Esophagus squamous epithelium (tissue), 5 donors: ENCODE measurements at regions not wholly inside any gene's neighbourhood (a gene's known extent, or its start where the extent isn't known, plus 50 kb on each side); places are given as distances from the start of the nearest gene placed in this dataset.

ENCODE experiments used
- DNase-seq: peaks from one replicate; lab custom pipeline; 2025; lab: John Stamatoyannopoulos, UW
- H3K27ac ChIP-seq, 4 donors: fragments of 200-600 bp; sonication (generic); one replicate each; pipeline ENCODE4 v1.5.1; 2016 to 2019; ENCODE audit warnings: mild to moderate bottlenecking in 1 of 4
- H3K27me3 ChIP-seq, 4 donors: fragments of 200-600 bp; sonication (generic); 1 replicate in 3 of 4; 2 replicates in 1 of 4; pipeline versions ENCODE4 v1.5.1 to v1.6.0; 2017 to 2021; ENCODE audit warnings: antibody characterized with exemption in 1 of 4
- H3K36me3 ChIP-seq, 3 donors: fragments of 200-600 bp; sonication (generic); one replicate each; pipeline ENCODE4 v1.5.1; 2016 to 2019
- H3K4me1 ChIP-seq, 3 donors: fragments of 200-600 bp; sonication (generic); one replicate each; pipeline ENCODE4 v1.5.1; 2017 to 2019
- H3K4me3 ChIP-seq, 4 donors: fragments of 200-600 bp; sonication (generic); 1 replicate in 3 of 4; 2 replicates in 1 of 4; pipeline ENCODE4 v1.5.1; 2016 to 2019; ENCODE audit warnings: mild to moderate bottlenecking in 2 of 4, moderate library complexity in 1 of 4
- H3K9me3 ChIP-seq, 3 donors: fragments of 200-600 bp; sonication (generic); one replicate each; pipeline ENCODE4 v1.5.1; 2016 to 2019
- POLR2A ChIP-seq, 4 donors: fragments of 450-650 bp; IDR thresholded peaks; one replicate each; pipeline ENCODE4 v1.6.1; 2017; ENCODE audit warnings: antibody characterized with exemption in 4 of 4, mild to moderate bottlenecking in 4 of 4, moderate library complexity in 3 of 4
- WGBS, 2 donors: methylation state at CpG; one replicate each; pipeline ENCODE4 v1.1.5; 2018; 5-methylcytosine and 5-hydroxymethylcytosine counted together
- intact Hi-C: fragments of 100-400 bp; cut with DNase I; formaldehyde crosslinking; loops from one replicate; pipeline ENCODE4 v1.15.0; 2022
- TF ChIP-seq, protein P1 (sequence below), 6 experiments: fragments of 450-650 bp in 4 of 6; fragments of 200-600 bp in 2 of 6; sonication (generic) in 2 of 6; IDR thresholded peaks; one replicate each; pipeline ENCODE4 v1.5.1; 2016 to 2019; ENCODE audit warnings: antibody characterized with exemption in 6 of 6, mild to moderate bottlenecking in 4 of 6, moderate library complexity in 4 of 6
- donor health status: DM: yes; HTN: yes; CAD: no.

DNA sequence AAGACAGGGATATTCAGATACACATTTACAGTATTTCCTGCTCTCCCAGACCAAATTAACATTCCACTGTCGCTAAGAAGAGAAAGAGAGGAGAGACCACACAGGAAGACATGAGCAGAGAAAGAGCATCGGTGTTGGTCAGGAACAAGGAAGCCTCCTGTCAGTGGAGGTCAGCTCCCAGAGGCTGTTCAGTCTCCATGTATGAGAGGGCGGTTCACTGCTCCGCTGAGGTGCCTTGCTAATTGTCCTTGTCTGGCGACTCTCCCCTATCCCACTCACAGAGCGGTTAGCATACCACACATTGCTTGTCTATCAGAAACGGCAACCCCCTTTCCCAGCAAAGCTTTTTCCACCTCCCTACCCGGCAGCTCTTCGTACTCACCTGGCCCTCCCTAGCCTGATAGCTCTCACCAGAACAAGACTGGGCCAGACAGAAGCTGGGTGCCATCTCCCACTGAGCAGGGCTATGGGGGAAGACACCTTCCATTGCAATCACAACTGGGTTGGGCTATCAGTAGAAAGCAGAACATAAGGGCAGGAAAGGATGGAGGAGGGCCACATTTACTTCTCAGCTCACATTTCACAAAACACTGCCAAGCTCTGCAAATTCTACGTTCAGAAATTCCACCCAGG lies 58.6 kb upstream of the LMNB1 start:
- intact Hi-C loops = no loop called here
- Histone ChIP-seq H3K36me3 (no peaks in the 10 kb centered on the region), H3K27ac (no peak overlapping the region), H3K27me3 (no peaks in the 10 kb centered on the region), H3K4me3 (no peak overlapping the region), H3K4me1 (no peaks in the 10 kb centered on the region), H3K9me3 (no peaks in the 10 kb centered on the region)
- WGBS, 2 donors = 40 to 49% methylated on average over 8 to 10 of the region's 10 CpGs
- DNase-seq = no peak
- no peak for TF ChIP-seq POLR2A (IDR thresholded peaks at IDR 0.05)
- TF ChIP-seq, protein P1, sequence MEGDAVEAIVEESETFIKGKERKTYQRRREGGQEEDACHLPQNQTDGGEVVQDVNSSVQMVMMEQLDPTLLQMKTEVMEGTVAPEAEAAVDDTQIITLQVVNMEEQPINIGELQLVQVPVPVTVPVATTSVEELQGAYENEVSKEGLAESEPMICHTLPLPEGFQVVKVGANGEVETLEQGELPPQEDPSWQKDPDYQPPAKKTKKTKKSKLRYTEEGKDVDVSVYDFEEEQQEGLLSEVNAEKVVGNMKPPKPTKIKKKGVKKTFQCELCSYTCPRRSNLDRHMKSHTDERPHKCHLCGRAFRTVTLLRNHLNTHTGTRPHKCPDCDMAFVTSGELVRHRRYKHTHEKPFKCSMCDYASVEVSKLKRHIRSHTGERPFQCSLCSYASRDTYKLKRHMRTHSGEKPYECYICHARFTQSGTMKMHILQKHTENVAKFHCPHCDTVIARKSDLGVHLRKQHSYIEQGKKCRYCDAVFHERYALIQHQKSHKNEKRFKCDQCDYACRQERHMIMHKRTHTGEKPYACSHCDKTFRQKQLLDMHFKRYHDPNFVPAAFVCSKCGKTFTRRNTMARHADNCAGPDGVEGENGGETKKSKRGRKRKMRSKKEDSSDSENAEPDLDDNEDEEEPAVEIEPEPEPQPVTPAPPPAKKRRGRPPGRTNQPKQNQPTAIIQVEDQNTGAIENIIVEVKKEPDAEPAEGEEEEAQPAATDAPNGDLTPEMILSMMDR (IDR thresholded peaks at IDR 0.05) = no peak

DNA sequence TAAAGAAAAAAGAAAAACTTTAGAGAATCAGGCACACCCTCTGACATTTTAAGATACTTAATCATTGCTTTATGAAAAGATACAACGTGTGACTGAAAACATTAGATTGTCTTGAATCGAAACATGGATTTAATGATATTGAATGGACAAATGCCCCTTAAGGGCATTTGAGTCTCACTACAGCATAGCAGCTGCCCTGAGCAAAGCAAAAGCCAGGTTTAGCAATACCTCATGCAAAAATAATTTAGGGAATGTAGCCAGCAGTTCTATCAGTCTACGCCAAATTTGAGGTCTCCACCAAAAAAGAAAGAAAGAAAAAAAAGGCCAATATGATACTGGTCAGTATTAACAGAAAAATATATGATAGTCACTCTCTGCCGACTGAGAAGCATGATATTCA lies 56.6 kb upstream of the LMNB1 start:
- H3K9me3 ChIP-seq = no peaks in the 10 kb centered on the region
- no peak overlapping the region for H3K4me3 ChIP-seq
- H3K27me3 ChIP-seq = no peaks in the 10 kb centered on the region
- H3K36me3 ChIP-seq = no peaks in the 10 kb centered on the region
- H3K4me1 ChIP-seq = no peaks in the 10 kb centered on the region
- WGBS, 2 donors = 70 to 74% methylated on average over 4 of the region's 4 CpGs
- TF ChIP-seq, protein P1 (IDR thresholded peaks at IDR 0.05) = no peak
- TF ChIP-seq POLR2A (IDR thresholded peaks at IDR 0.05) = no peak
- DNase-seq = no peak
- H3K27ac ChIP-seq = no peak overlapping the region
- intact Hi-C loops = no loop called here

DNA sequence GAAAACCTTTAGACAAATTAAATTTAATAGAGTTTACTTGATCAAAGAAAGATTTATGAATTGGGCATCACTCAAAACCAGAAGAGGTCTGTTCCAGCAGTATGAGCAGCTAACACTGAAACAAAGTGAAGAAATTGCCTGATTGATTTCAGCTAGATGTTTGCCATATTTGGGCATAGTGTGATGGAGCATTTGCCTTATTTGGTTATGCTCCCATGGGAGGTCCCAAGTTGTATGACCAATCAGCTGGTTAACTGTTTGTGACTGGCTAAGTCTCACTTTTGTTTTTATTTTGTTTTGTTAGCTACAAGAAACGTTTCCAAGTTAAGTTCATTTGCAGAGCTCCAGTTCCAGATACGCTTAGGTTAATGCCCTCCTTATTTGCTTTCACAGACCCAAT lies 53.3 kb upstream of the LMNB1 start:
- Histone ChIP-seq H3K9me3 (no peaks in the 10 kb centered on the region), H3K27me3 (no peaks in the 10 kb centered on the region), H3K4me1 (no peaks in the 10 kb centered on the region), H3K36me3 (no peaks in the 10 kb centered on the region), H3K4me3 (no peak overlapping the region), H3K27ac (no peak overlapping the region)
- no peak for DNase-seq
- WGBS, 2 donors = 59 to 81% methylated on average over 2 of the region's 2 CpGs
- no peak for TF ChIP-seq POLR2A (IDR thresholded peaks at IDR 0.05)
- TF ChIP-seq, protein P1 (IDR thresholded peaks at IDR 0.05) = no peak
- intact Hi-C loops = no loop called here
